Memory B cell (primary cell): ENCODE measurements at regions not wholly inside any gene's neighbourhood (a gene's known extent, or its start where the extent isn't known, plus 50 kb on each side); places are given as distances from the start of the nearest gene placed in this dataset.

Experiments used
- ATAC-seq: fragments of 150-1000 bp; cut with Tn5 transposase; 2 replicates; pipeline ENCODE4 v1.10.0; 2021; ENCODE audit warnings: low read depth, mild to moderate bottlenecking, moderate library complexity
- DNase-seq, 2 donors: peaks; one replicate each; pipeline ENCODE4 v3.0.0; 2022; ENCODE audit warnings: low spot score in 2 of 2
- H3K27ac Mint-ChIP-seq: one replicate; pipeline ENCODE4 v1.8.0; 2022; ENCODE audit warnings: mild to moderate bottlenecking, moderate library complexity, mixed read lengths
- H3K27me3 Mint-ChIP-seq: one replicate; pipeline ENCODE4 v1.8.0; 2022; ENCODE audit warnings: mixed read lengths
- H3K36me3 Mint-ChIP-seq: one replicate; pipeline ENCODE4 v1.8.0; 2022; ENCODE audit warnings: mild to moderate bottlenecking, mixed read lengths
- H3K4me1 Mint-ChIP-seq: one replicate; pipeline ENCODE4 v1.8.0; 2022; ENCODE audit warnings: mixed read lengths
- H3K4me3 Mint-ChIP-seq: one replicate; pipeline ENCODE4 v1.8.0; 2022; ENCODE audit warnings: mild to moderate bottlenecking, moderate library complexity, mixed read lengths
- H3K9me3 Mint-ChIP-seq: one replicate; pipeline ENCODE4 v1.8.0; 2022; ENCODE audit warnings: mixed read lengths

DNA sequence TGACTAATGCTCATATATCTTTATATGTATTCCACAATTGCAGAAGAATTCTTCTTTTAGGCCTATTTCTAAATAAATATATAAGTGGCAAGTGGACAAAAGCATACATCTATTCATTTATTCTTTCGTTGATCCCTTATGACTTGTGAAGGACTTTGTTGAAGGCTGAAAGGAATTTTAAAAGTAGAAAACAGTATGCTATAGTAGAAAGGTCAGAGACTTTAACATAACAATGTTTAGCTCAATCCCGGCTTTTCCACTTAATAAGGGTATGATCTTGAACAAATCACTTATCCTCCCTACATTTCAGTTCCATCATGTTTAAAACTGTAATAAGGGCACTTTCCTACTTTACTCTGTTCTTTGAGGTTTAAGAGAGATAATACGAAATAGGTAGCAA lies 672.9 kb downstream of the MECOM start:
- no peaks in the 10 kb centered on the region for H3K9me3 Mint-ChIP-seq
- H3K27ac Mint-ChIP-seq: no peak overlapping the region
- H3K4me1 Mint-ChIP-seq: no peaks in the 10 kb centered on the region
- DNase-seq (no peak), ATAC-seq (no peak)
- H3K4me3 Mint-ChIP-seq: no peak overlapping the region
- H3K27me3 Mint-ChIP-seq: no peaks in the 10 kb centered on the region
- H3K36me3 Mint-ChIP-seq: no peaks in the 10 kb centered on the region

GRCh38 chr3:168990134-168990533 lies 673.4 kb downstream of the MECOM start:
- H3K9me3 Mint-ChIP-seq: no peaks in the 10 kb centered on the region
- H3K36me3 Mint-ChIP-seq: no peaks in the 10 kb centered on the region
- no peaks in the 10 kb centered on the region for H3K27me3 Mint-ChIP-seq
- H3K27ac Mint-ChIP-seq: no peak overlapping the region
- H3K4me3 Mint-ChIP-seq: no peak overlapping the region
- H3K4me1 Mint-ChIP-seq: no peaks in the 10 kb centered on the region
- ATAC-seq (no peak), DNase-seq (no peak)

GRCh38 chr3:168989396-168989795 lies 674.1 kb downstream of the MECOM start:
- H3K36me3 Mint-ChIP-seq: no peaks in the 10 kb centered on the region
- no peaks in the 10 kb centered on the region for H3K9me3 Mint-ChIP-seq
- H3K27me3 Mint-ChIP-seq: no peaks in the 10 kb centered on the region
- no peak overlapping the region for H3K27ac Mint-ChIP-seq
- ATAC-seq: no peak
- no peak for DNase-seq
- no peak overlapping the region for H3K4me3 Mint-ChIP-seq
- H3K4me1 Mint-ChIP-seq: no peaks in the 10 kb centered on the region

DNA sequence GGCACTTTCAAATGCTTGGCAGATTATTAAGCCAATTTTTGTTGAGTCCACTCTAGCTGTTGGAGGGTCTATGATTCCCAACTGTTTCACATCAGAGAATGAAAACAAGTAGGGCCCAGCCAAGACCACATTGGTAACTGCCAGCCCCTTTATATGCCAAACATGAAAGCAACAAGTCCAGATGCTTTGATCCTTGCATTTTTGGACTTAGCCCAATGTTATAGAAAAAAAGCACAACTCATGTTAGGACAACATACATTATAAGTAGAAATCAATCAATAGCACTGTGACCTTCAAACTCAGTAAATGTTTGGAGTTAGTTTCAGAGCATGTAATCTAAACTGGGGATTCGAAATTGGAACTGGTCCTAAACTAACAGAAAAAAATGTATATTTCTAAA lies 674.7 kb downstream of the MECOM start:
- no peaks in the 10 kb centered on the region for H3K4me1 Mint-ChIP-seq
- DNase-seq (no peak), ATAC-seq (no peak)
- H3K27ac Mint-ChIP-seq: no peak overlapping the region
- H3K9me3 Mint-ChIP-seq: no peaks in the 10 kb centered on the region
- no peak overlapping the region for H3K4me3 Mint-ChIP-seq
- no peaks in the 10 kb centered on the region for H3K27me3 Mint-ChIP-seq
- H3K36me3 Mint-ChIP-seq: no peaks in the 10 kb centered on the region

DNA sequence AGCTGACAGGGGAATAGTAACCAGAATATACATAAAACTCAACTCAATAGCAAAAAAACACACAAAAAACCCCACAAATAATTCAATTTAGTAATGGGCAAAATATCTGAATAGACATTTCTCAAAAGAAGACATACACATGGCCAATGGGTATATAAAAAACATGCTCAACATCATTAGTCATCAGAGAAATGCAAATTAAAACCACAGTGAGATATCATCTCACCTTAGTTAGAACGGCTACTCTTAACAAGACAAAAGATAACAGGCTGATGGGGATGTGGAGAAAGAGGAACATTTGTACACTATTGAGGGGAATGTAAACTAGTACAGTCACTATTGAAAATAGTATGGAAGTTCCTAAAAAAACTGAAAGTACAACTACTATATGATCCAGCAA lies 678.6 kb downstream of the MECOM start:
- Mint-ChIP-seq H3K4me3 (no peak overlapping the region), H3K27ac (no peak overlapping the region), H3K4me1 (no peaks in the 10 kb centered on the region), H3K27me3 (no peaks in the 10 kb centered on the region), H3K36me3 (no peaks in the 10 kb centered on the region), H3K9me3 (no peaks in the 10 kb centered on the region)
- DNase-seq (no peak), ATAC-seq (no peak)

- Mint-ChIP-seq H3K4me3 (no peak overlapping the region), H3K36me3 (no peaks in the 10 kb centered on the region), H3K27ac (no peak overlapping the region), H3K4me1 (no peaks in the 10 kb centered on the region), H3K9me3 (no peaks in the 10 kb centered on the region), H3K27me3 (no peaks in the 10 kb centered on the region)
- DNase-seq (no peak), ATAC-seq (no peak)
These were observed 680.5 kb downstream of the MECOM start for GRCh38 chr3:168983046-168983445.

DNA sequence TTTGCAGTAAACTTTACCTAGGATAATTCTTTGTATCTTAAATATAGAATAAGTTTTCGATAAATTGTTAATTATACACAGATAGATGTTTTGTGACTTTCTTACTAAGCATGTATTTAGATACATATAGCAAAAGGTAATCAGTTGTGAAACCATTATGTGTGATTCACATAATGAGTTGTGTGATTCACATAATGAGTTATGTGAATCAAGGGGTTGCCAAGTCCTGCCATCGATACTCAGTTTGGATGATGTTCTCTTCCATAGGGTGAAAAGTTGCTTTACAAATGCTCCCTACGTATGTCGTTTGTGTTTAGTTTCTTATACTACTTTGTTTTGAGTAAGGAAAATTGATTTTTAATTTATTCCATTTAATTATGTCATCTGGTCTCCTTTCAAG lies 682.1 kb downstream of the MECOM start:
- no peak for DNase-seq
- no peaks in the 10 kb centered on the region for H3K9me3 Mint-ChIP-seq
- ATAC-seq: no peak
- H3K4me3 Mint-ChIP-seq: no peak overlapping the region
- H3K4me1 Mint-ChIP-seq: no peaks in the 10 kb centered on the region
- H3K27me3 Mint-ChIP-seq: no peaks in the 10 kb centered on the region
- H3K27ac Mint-ChIP-seq: no peak overlapping the region
- no peaks in the 10 kb centered on the region for H3K36me3 Mint-ChIP-seq

DNA sequence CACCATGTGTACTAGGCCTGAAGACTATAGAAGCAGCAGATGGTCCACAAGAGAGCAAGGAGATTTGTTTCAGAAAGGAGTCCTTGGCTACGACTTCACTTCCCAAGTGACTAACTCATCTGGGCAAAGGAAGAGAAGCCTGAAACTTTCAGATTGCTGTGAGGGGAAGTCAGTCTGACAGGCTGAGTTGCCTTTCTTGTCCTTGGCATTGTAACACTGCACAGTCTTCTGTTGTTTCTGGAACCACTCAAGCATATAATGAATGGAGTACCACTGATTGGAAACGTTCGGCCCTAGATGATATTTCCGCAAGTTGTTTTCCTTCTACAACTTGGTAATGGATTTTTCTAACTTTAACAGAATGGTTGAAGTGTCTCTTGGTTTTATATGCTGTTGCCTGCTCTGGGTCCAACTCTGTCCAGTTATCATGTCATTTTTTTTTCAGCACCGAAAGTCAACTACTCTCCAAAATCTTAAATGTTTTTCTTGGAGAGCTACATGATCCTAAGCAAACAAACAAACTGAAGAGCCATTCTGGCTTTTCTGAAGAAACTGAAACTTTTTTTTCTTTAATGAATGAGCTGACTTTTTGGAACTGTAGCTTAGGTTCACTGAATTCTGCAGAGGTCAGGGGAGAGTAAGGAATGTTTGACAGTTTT lies 685.7 kb downstream of the MECOM start:
- DNase-seq (no peak), ATAC-seq (no peak)
- Mint-ChIP-seq H3K4me3 (no peak overlapping the region), H3K4me1 (no peaks in the 10 kb centered on the region), H3K27me3 (no peaks in the 10 kb centered on the region), H3K27ac (no peak overlapping the region), H3K9me3 (no peaks in the 10 kb centered on the region), H3K36me3 (no peaks in the 10 kb centered on the region)

DNA sequence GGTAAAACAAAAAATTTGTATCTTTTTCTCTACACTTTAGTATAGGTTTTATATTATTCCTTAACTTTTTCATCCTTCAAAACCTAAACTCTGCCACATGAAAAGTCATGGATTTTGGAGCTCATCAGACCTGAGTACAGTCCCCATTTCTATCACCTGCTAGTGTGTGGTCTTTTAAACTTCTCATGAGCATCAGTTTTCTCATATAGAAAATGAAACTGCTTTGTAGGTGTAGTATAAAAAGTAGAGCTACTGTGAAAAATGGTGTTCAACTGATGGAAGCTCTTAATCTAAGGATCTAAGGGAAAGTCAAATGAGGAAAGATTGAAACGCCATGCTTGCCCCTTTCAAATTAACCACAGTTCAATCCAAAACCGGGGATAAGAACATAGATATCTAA lies 686.5 kb downstream of the MECOM start:
- Mint-ChIP-seq H3K4me1 (no peaks in the 10 kb centered on the region), H3K9me3 (no peaks in the 10 kb centered on the region), H3K27me3 (no peaks in the 10 kb centered on the region), H3K4me3 (no peak overlapping the region), H3K27ac (no peak overlapping the region), H3K36me3 (no peaks in the 10 kb centered on the region)
- DNase-seq: no peak
- ATAC-seq: no peak

- Mint-ChIP-seq H3K36me3 (no peaks in the 10 kb centered on the region), H3K27ac (no peak overlapping the region), H3K4me1 (no peaks in the 10 kb centered on the region), H3K9me3 (no peaks in the 10 kb centered on the region), H3K27me3 (no peaks in the 10 kb centered on the region), H3K4me3 (no peak overlapping the region)
- ATAC-seq (no peak), DNase-seq (no peak)
These were observed 687.9 kb downstream of the MECOM start for GRCh38 chr3:168975576-168975975.

- Mint-ChIP-seq H3K4me1 (no peaks in the 10 kb centered on the region), H3K27ac (no peak overlapping the region), H3K27me3 (no peaks in the 10 kb centered on the region), H3K9me3 (no peaks in the 10 kb centered on the region), H3K4me3 (no peak overlapping the region), H3K36me3 (no peaks in the 10 kb centered on the region)
- ATAC-seq (no peak), DNase-seq (no peak)
These were observed 688.7 kb downstream of the MECOM start for GRCh38 chr3:168974617-168975403.

DNA sequence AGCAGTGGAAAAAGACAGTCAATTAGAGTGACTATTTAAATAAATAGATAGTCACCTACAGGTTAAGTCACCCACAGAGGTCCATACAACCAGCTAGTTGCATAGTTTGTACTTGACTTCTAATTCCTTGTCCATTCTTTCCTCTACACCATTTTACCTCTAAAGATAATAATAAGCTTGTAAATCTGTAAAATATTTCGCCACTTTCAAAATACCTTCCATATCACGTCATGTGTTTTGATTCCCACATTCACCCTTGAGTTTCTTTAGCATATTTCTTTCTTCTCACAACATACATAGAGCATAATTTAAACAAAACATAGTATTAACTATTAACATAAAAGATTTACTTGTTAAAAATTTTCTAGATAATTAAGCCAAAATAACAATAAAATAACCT lies 689.6 kb downstream of the MECOM start:
- H3K36me3 Mint-ChIP-seq: no peaks in the 10 kb centered on the region
- DNase-seq (no peak), ATAC-seq (no peak)
- H3K4me1 Mint-ChIP-seq: no peaks in the 10 kb centered on the region
- no peak overlapping the region for H3K4me3 Mint-ChIP-seq
- no peaks in the 10 kb centered on the region for H3K27me3 Mint-ChIP-seq
- H3K27ac Mint-ChIP-seq: no peak overlapping the region
- peaks cover 2% of the 10 kb centered on the region for H3K9me3 Mint-ChIP-seq

DNA sequence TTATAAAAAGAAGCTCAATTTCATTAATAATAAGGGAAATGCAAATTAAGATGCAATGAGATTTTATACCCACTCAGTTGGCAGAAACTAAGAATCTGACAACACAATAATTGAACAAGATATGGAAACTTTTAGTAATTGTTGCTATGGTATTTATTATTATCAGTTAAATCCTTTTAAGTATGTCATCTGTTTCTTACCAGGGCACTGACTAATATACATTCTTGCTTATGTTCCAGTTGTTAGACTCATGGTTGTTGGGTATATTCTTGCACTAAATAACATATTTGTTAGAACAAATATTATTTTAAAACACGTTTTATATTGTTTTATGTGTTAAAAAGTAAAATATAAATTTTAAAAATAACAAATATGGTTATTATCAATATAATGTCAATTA lies 690.3 kb downstream of the MECOM start:
- Mint-ChIP-seq H3K4me3 (no peak overlapping the region), H3K27ac (no peak overlapping the region), H3K4me1 (no peaks in the 10 kb centered on the region), H3K9me3 (peaks cover 2% of the 10 kb centered on the region), H3K36me3 (no peaks in the 10 kb centered on the region), H3K27me3 (no peaks in the 10 kb centered on the region)
- DNase-seq (no peak), ATAC-seq (no peak)

DNA sequence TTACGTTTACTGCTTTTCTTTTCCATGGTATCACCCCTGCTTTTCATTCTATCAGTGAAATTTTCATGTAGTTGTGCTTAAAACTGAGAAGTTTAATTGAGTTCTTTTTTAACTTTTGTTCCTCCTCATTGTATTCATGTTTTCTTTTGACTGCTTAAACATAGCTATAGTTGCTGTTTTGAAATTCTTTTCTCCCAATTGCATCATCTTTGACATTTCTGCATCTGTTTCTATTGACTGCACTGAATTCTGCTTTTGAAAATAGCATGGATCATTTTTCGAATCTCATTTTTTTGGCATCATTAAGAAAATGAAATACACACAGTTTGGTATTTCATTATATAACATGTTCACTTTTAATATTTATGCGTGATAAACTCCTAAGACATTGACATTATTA lies 694.9 kb downstream of the MECOM start:
- DNase-seq (no peak), ATAC-seq (no peak)
- no peaks in the 10 kb centered on the region for H3K4me1 Mint-ChIP-seq
- no peaks in the 10 kb centered on the region for H3K36me3 Mint-ChIP-seq
- H3K4me3 Mint-ChIP-seq: no peak overlapping the region
- no peaks in the 10 kb centered on the region for H3K27me3 Mint-ChIP-seq
- peaks cover 2% of the 10 kb centered on the region for H3K9me3 Mint-ChIP-seq
- H3K27ac Mint-ChIP-seq: no peak overlapping the region

- Mint-ChIP-seq H3K4me3 (no peak overlapping the region), H3K36me3 (no peaks in the 10 kb centered on the region), H3K4me1 (no peaks in the 10 kb centered on the region), H3K27ac (no peak overlapping the region), H3K27me3 (no peaks in the 10 kb centered on the region), H3K9me3 (peaks cover 2% of the 10 kb centered on the region)
- ATAC-seq (no peak), DNase-seq (no peak)
These were observed 698.8 kb downstream of the MECOM start for GRCh38 chr3:168964736-168965135.
